Suprapubic skin (tissue), 4 donors: ENCODE measurements at regions not wholly inside any gene's neighbourhood (a gene's known extent, or its start where the extent isn't known, plus 50 kb on each side); places are given as distances from the start of the nearest gene placed in this dataset.

ENCODE experiments used
- EP300 ChIP-seq: sonication (generic); formaldehyde crosslinking; IDR thresholded peaks from one replicate; pipeline ENCODE4 v1.6.1; 2017; ENCODE audit warnings: antibody characterized with exemption
- POLR2A ChIP-seq, 2 donors: fragments of 450-650 bp; IDR thresholded peaks; one replicate each; pipeline ENCODE4 v1.6.1; 2017; ENCODE audit warnings: antibody characterized with exemption in 2 of 2, mild to moderate bottlenecking in 2 of 2, moderate library complexity in 2 of 2
- POLR2AphosphoS5 ChIP-seq, 3 donors: sonication (generic); formaldehyde crosslinking; IDR thresholded peaks; one replicate each; pipeline ENCODE4 v1.6.1; 2017; ENCODE audit warnings: antibody characterized with exemption in 3 of 3
- TF ChIP-seq, protein P1 (sequence below), 2 donors: fragments of 200-600 bp in 1 of 2; fragments of 450-650 bp in 1 of 2; sonication (generic) in 1 of 2; IDR thresholded peaks; one replicate each; pipeline ENCODE4 v1.5.1; 2016 to 2019; ENCODE audit warnings: antibody characterized with exemption in 2 of 2, mild to moderate bottlenecking in 1 of 2, moderate library complexity in 1 of 2

DNA sequence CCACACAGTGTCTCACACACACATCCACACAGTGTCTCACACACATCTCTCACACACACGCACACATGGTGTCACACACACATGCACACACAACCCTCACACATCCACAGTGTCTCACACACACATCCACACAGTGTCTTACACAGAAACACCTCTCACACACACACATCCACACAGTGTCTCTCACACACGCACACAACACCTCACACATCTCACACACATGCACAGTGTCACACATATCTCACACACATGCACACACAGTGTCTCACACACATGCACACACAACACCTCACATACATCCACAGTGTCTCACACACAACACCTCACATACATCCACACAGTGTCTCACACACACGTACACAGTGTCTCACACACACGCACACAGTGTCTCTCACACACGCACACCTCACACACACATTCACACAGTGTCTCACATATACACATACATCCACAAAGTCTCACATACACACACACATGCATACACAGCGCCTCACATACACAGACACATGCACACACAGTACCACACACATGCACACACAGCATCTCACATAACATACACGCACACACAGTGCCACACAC, 473.9 kb upstream of the HS6ST1 start:
- TF ChIP-seq, protein P1, sequence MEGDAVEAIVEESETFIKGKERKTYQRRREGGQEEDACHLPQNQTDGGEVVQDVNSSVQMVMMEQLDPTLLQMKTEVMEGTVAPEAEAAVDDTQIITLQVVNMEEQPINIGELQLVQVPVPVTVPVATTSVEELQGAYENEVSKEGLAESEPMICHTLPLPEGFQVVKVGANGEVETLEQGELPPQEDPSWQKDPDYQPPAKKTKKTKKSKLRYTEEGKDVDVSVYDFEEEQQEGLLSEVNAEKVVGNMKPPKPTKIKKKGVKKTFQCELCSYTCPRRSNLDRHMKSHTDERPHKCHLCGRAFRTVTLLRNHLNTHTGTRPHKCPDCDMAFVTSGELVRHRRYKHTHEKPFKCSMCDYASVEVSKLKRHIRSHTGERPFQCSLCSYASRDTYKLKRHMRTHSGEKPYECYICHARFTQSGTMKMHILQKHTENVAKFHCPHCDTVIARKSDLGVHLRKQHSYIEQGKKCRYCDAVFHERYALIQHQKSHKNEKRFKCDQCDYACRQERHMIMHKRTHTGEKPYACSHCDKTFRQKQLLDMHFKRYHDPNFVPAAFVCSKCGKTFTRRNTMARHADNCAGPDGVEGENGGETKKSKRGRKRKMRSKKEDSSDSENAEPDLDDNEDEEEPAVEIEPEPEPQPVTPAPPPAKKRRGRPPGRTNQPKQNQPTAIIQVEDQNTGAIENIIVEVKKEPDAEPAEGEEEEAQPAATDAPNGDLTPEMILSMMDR (IDR thresholded peaks at IDR 0.05) = no peak
- no peak for TF ChIP-seq POLR2A (IDR thresholded peaks at IDR 0.05)
- no peak for TF ChIP-seq EP300
- TF ChIP-seq POLR2AphosphoS5 (IDR thresholded peaks at IDR 0.05) = no peak
